ENCODE measurements at regions not wholly inside any gene's neighbourhood (a gene's known extent, or its start where the extent isn't known, plus 50 kb on each side); places are given as distances from the start of the nearest gene placed in this dataset.

GRCh38 chr1:78355656-78356055, 135.1 kb upstream of the PTGFR start:
- TF ChIP-seq CTCF (IDR thresholded peaks at IDR 0.05; ENCODE audit: extremely low read depth, missing control alignments), result no peak
- DNase-seq (ENCODE audit: low spot score), result no peak

GRCh38 chr1:78358165-78358564, 132.6 kb upstream of the PTGFR start:
- TF ChIP-seq CTCF (IDR thresholded peaks at IDR 0.05; ENCODE audit: extremely low read depth, missing control alignments), result no peak
- DNase-seq (ENCODE audit: low spot score), result no peak

GRCh38 chr1:78359666-78360065, 131.1 kb upstream of the PTGFR start:
- no peak for TF ChIP-seq CTCF (IDR thresholded peaks at IDR 0.05; ENCODE audit: extremely low read depth, missing control alignments)
- DNase-seq (ENCODE audit: low spot score), result no peak

- DNase-seq (ENCODE audit: low spot score), result no peak
- no peak for TF ChIP-seq CTCF (IDR thresholded peaks at IDR 0.05; ENCODE audit: extremely low read depth, missing control alignments)
Observed at GRCh38 chr1:78360584-78360983, 130.2 kb upstream of the PTGFR start.

- no peak for TF ChIP-seq CTCF (IDR thresholded peaks at IDR 0.05; ENCODE audit: extremely low read depth, missing control alignments)
- no peak for DNase-seq (ENCODE audit: low spot score)
Observed at GRCh38 chr1:78367700-78368099, 123.1 kb upstream of the PTGFR start.

- TF ChIP-seq CTCF (IDR thresholded peaks at IDR 0.05; ENCODE audit: extremely low read depth, missing control alignments), result no peak
- no peak for DNase-seq (ENCODE audit: low spot score)
Observed at GRCh38 chr1:78369546-78369945, 121.2 kb upstream of the PTGFR start.

GRCh38 chr1:78370356-78370755, 120.4 kb upstream of the PTGFR start:
- no peak for DNase-seq (ENCODE audit: low spot score)
- no peak for TF ChIP-seq CTCF (IDR thresholded peaks at IDR 0.05; ENCODE audit: extremely low read depth, missing control alignments)
